ENCODE measurements at regions not wholly inside any gene's neighbourhood (a gene's known extent, or its start where the extent isn't known, plus 50 kb on each side); places are given as distances from the start of the nearest gene placed in this dataset.

DNA sequence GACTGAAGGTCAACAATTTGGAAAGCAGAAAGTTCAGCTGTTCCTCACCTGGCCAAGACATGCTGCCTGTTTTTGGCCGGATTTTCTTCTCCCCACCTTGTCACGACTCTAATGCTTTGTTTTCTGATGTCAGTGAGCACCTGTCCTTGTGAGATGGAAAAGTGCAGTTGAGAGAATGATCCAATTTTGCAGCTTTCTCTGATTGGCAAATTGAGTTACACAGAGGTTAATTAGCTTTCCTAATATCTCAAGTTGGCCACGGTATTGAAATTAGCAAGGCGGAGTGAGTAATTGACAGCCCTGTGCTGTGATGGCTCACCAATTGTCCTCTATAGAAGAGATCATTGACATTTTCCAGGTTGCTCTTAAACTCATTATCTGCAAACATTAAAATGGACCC is 126.8 kb upstream of the VCX3A start:
- CTCF ChIA-PET = no interaction called here
- POLR2A ChIA-PET = no interaction called here
- TF ChIP-seq MYNN (tag by site-specific recombination; IDR thresholded peaks at IDR 0.05; ENCODE audit: borderline replicate concordance) = no peak
- TF ChIP-seq ZNF214 (tag by site-specific recombination; IDR thresholded peaks at IDR 0.05; ENCODE audit: borderline replicate concordance) = no peak
- no peak for TF ChIP-seq ZNF843 (tag by site-specific recombination; IDR thresholded peaks at IDR 0.05)
- no peak for TF ChIP-seq REPIN1 (tag by site-specific recombination; IDR thresholded peaks at IDR 0.05; ENCODE audit: low read depth)
- TF ChIP-seq TCF7L2 (IDR thresholded peaks at IDR 0.05; ENCODE audit: borderline replicate concordance, low read depth, low read length) = no peak
- no peak for TF ChIP-seq ZNF248 (tag by site-specific recombination; IDR thresholded peaks at IDR 0.05)
- no peak for TF ChIP-seq ZNF521 (tag by site-specific recombination; IDR thresholded peaks at IDR 0.05)

DNA sequence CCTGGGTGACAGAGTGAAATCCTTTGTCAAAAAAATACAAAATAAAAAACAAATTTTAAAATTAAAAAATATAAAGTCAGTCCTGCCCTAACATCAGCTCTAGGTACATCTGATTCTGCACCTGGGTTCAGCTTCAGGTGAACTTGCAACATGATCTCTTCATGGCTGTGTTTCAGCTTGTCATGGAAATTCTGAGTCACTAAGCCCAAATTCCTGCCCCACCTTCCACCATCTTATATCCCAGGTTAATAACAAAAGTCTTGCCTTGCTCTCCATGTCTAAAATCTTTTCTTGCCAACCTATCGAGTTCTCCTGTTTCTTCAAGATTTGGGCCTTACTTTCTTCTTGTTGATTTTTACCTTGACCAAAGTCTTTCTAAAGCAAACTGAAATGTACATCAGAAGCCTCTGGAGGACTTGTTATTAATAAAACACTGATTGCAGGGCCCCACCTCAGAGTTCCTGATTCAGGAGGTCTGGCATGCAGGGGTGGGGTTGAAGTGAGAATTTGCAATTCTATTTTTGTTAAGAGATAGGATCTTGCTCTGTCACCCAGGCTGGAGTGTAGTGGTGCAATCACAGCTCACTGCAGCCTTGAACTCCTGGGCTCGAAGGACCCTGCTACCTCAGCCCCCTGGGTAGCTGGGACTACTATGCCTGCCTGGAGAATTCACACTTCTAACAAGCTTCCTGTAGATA is 125.8 kb upstream of the VCX3A start:
- no peak for TF ChIP-seq ZNF341 (tag by site-specific recombination; IDR thresholded peaks at IDR 0.05; ENCODE audit: low read depth)
- TF ChIP-seq ZNF404 (tag by site-specific recombination; IDR thresholded peaks at IDR 0.05) = no peak
- TF ChIP-seq HOXC10 (CRISPR knock-in tag; IDR thresholded peaks at IDR 0.05) = no peak
- TF ChIP-seq, protein P1, sequence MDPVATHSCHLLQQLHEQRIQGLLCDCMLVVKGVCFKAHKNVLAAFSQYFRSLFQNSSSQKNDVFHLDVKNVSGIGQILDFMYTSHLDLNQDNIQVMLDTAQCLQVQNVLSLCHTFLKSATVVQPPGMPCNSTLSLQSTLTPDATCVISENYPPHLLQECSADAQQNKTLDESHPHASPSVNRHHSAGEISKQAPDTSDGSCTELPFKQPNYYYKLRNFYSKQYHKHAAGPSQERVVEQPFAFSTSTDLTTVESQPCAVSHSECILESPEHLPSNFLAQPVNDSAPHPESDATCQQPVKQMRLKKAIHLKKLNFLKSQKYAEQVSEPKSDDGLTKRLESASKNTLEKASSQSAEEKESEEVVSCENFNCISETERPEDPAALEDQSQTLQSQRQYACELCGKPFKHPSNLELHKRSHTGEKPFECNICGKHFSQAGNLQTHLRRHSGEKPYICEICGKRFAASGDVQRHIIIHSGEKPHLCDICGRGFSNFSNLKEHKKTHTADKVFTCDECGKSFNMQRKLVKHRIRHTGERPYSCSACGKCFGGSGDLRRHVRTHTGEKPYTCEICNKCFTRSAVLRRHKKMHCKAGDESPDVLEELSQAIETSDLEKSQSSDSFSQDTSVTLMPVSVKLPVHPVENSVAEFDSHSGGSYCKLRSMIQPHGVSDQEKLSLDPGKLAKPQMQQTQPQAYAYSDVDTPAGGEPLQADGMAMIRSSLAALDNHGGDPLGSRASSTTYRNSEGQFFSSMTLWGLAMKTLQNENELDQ (tag by site-specific recombination; IDR thresholded peaks at IDR 0.05; ENCODE audit: low read depth) = no peak
- TF ChIP-seq, protein P2, sequence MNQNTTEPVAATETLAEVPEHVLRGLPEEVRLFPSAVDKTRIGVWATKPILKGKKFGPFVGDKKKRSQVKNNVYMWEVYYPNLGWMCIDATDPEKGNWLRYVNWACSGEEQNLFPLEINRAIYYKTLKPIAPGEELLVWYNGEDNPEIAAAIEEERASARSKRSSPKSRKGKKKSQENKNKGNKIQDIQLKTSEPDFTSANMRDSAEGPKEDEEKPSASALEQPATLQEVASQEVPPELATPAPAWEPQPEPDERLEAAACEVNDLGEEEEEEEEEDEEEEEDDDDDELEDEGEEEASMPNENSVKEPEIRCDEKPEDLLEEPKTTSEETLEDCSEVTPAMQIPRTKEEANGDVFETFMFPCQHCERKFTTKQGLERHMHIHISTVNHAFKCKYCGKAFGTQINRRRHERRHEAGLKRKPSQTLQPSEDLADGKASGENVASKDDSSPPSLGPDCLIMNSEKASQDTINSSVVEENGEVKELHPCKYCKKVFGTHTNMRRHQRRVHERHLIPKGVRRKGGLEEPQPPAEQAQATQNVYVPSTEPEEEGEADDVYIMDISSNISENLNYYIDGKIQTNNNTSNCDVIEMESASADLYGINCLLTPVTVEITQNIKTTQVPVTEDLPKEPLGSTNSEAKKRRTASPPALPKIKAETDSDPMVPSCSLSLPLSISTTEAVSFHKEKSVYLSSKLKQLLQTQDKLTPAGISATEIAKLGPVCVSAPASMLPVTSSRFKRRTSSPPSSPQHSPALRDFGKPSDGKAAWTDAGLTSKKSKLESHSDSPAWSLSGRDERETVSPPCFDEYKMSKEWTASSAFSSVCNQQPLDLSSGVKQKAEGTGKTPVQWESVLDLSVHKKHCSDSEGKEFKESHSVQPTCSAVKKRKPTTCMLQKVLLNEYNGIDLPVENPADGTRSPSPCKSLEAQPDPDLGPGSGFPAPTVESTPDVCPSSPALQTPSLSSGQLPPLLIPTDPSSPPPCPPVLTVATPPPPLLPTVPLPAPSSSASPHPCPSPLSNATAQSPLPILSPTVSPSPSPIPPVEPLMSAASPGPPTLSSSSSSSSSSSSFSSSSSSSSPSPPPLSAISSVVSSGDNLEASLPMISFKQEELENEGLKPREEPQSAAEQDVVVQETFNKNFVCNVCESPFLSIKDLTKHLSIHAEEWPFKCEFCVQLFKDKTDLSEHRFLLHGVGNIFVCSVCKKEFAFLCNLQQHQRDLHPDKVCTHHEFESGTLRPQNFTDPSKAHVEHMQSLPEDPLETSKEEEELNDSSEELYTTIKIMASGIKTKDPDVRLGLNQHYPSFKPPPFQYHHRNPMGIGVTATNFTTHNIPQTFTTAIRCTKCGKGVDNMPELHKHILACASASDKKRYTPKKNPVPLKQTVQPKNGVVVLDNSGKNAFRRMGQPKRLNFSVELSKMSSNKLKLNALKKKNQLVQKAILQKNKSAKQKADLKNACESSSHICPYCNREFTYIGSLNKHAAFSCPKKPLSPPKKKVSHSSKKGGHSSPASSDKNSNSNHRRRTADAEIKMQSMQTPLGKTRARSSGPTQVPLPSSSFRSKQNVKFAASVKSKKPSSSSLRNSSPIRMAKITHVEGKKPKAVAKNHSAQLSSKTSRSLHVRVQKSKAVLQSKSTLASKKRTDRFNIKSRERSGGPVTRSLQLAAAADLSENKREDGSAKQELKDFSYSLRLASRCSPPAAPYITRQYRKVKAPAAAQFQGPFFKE (tag by site-specific recombination; IDR thresholded peaks at IDR 0.05; ENCODE audit: borderline replicate concordance) = no peak
- no peak for TF ChIP-seq SETDB1 (IDR thresholded peaks at IDR 0.05; ENCODE audit: insufficient read length, low read length)
- no peak for TF ChIP-seq YY2 (tag by site-specific recombination; IDR thresholded peaks at IDR 0.05)
- no peak for TF ChIP-seq KLF10 (tag by site-specific recombination; IDR thresholded peaks at IDR 0.05)
- TF ChIP-seq, protein P3, sequence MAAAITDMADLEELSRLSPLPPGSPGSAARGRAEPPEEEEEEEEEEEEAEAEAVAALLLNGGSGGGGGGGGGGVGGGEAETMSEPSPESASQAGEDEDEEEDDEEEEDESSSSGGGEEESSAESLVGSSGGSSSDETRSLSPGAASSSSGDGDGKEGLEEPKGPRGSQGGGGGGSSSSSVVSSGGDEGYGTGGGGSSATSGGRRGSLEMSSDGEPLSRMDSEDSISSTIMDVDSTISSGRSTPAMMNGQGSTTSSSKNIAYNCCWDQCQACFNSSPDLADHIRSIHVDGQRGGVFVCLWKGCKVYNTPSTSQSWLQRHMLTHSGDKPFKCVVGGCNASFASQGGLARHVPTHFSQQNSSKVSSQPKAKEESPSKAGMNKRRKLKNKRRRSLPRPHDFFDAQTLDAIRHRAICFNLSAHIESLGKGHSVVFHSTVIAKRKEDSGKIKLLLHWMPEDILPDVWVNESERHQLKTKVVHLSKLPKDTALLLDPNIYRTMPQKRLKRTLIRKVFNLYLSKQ (tag by site-specific recombination; IDR thresholded peaks at IDR 0.05; ENCODE audit: borderline replicate concordance) = no peak
- TF ChIP-seq ZNF830 (tag by site-specific recombination; IDR thresholded peaks at IDR 0.05; ENCODE audit: low read depth) = no peak
- no peak for TF ChIP-seq ZNF707 (tag by site-specific recombination; IDR thresholded peaks at IDR 0.05)
- no peak for TF ChIP-seq SALL2 (tag by site-specific recombination; IDR thresholded peaks at IDR 0.05; ENCODE audit: borderline replicate concordance)
- TF ChIP-seq ZXDB (tag by site-specific recombination; IDR thresholded peaks at IDR 0.05) = no peak
- TF ChIP-seq ZNF311 (tag by site-specific recombination; IDR thresholded peaks at IDR 0.05; ENCODE audit: borderline replicate concordance) = no peak
- TF ChIP-seq ZNF776 (tag by site-specific recombination; IDR thresholded peaks at IDR 0.05; ENCODE audit: borderline replicate concordance) = no peak
- TF ChIP-seq ZNF140 (tag by site-specific recombination; IDR thresholded peaks at IDR 0.05) = no peak
- H3K36me3 ChIP-seq (ENCODE audit: control insufficient read depth in 2 of 2, insufficient read depth in 1 of 2, low read length in 2 of 2) = no peaks in the 10 kb centered on the region
- ChIA-PET CTCF (interaction anchor here (0.6 kb wide), 1 partner anchor 663 kb away, joined by 5 read pairs; no protein-coding TSS in a partner anchor), POLR2A (no interaction called here)
- no peak overlapping the region for H3K4me3 ChIP-seq (ENCODE audit: low read depth, low read length)
- H3K9me3 ChIP-seq (ENCODE audit: control insufficient read depth, insufficient read depth, low read depth, low read length) = no peaks in the 10 kb centered on the region
- H3K4me1 ChIP-seq (ENCODE audit: control insufficient read depth, insufficient read depth, low read length) = no peaks in the 10 kb centered on the region
- H3K27ac ChIP-seq (ENCODE audit: extremely low read depth, low read depth, low read length) = no peak overlapping the region

More for the DNA sequence above, 126.8 kb upstream of the VCX3A start:
- no peaks in the 10 kb centered on the region for H3K36me3 ChIP-seq (ENCODE audit: control insufficient read depth in 2 of 2, insufficient read depth in 1 of 2, low read length in 2 of 2)
- H3K4me3 ChIP-seq (ENCODE audit: low read depth, low read length) = no peak overlapping the region
- no peaks in the 10 kb centered on the region for H3K9me3 ChIP-seq (ENCODE audit: control insufficient read depth, insufficient read depth, low read depth, low read length)
- H3K27ac ChIP-seq (ENCODE audit: extremely low read depth, low read depth, low read length) = no peak overlapping the region
- H3K4me1 ChIP-seq (ENCODE audit: control insufficient read depth, insufficient read depth, low read length) = no peaks in the 10 kb centered on the region
